Astrocyte (in vitro differentiated cells and primary cell): ENCODE measurements at regions not wholly inside any gene's neighbourhood (a gene's known extent, or its start where the extent isn't known, plus 50 kb on each side); places are given as distances from the start of the nearest gene placed in this dataset.

Experiments used
- CTCF ChIP-seq: IDR thresholded peaks from 2 replicates; pipeline ENCODE4 v1.5.1; 2011; ENCODE audit warnings: low read depth, mild to moderate bottlenecking, inconsistent platforms, low read length, moderate library complexity; ENCODE audit not compliant: insufficient read depth
- EZH2 ChIP-seq: IDR thresholded peaks from 2 replicates; pipeline ENCODE4 v1.6.1; 2012; ENCODE audit warnings: mild to moderate bottlenecking, low read length, inconsistent platforms; ENCODE audit not compliant: insufficient read depth

DNA sequence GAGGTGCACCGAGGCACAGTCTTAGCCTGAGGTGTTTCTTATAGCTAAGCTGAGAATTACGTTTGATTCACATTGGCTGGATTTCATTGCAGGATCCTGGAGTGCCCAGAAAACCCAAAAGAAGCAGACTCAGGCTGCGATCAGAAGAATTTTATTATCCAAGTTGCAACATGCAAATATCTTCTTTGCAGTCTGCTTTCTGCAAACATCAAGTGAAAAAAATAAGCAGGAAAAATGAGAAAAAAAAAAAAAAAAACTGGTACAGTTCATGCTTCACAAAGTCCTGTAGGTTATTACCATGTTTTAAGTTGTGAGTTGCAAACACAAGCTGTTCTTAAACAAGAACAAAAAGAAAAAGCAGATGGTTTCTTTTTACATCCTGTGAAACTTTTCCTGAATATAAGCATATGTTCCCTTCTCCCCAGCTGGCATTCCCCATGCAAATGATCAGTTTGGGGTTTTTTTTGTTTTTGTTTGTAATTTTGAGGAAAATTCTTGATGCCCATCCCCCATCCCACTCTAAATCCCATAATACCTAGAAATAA is 349.0 kb downstream of the CBLN4 start:
- no peak for TF ChIP-seq CTCF
- TF ChIP-seq EZH2 = no peak
